ENCODE measurements at regions not wholly inside any gene's neighbourhood (a gene's known extent, or its start where the extent isn't known, plus 50 kb on each side); places are given as distances from the start of the nearest gene placed in this dataset.

Small RNAs in the stretch of these regions (small RNA-seq; reads per million reads assigned to genes)
- 0 reads per million in 3 experiments for gene B3GNTL1P2
